ENCODE measurements at regions not wholly inside any gene's neighbourhood (a gene's known extent, or its start where the extent isn't known, plus 50 kb on each side); places are given as distances from the start of the nearest gene placed in this dataset.

GRCh38 chr12:93153321-93153720, 224.2 kb upstream of the EEA1 start:
- no peak for TF ChIP-seq ZNF221 (tag by site-specific recombination; IDR thresholded peaks at IDR 0.05; ENCODE audit: borderline replicate concordance)
- no peak for TF ChIP-seq ZNF274 (IDR thresholded peaks at IDR 0.05; ENCODE audit: low read length)
- no peak for TF ChIP-seq ZNF274 (tag by site-specific recombination; IDR thresholded peaks at IDR 0.05; ENCODE audit: borderline replicate concordance)
- TF ChIP-seq ZSCAN4 (tag by site-specific recombination; IDR thresholded peaks at IDR 0.05) = no peak
- TF ChIP-seq, protein P1, sequence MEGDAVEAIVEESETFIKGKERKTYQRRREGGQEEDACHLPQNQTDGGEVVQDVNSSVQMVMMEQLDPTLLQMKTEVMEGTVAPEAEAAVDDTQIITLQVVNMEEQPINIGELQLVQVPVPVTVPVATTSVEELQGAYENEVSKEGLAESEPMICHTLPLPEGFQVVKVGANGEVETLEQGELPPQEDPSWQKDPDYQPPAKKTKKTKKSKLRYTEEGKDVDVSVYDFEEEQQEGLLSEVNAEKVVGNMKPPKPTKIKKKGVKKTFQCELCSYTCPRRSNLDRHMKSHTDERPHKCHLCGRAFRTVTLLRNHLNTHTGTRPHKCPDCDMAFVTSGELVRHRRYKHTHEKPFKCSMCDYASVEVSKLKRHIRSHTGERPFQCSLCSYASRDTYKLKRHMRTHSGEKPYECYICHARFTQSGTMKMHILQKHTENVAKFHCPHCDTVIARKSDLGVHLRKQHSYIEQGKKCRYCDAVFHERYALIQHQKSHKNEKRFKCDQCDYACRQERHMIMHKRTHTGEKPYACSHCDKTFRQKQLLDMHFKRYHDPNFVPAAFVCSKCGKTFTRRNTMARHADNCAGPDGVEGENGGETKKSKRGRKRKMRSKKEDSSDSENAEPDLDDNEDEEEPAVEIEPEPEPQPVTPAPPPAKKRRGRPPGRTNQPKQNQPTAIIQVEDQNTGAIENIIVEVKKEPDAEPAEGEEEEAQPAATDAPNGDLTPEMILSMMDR (tag by site-specific recombination; IDR thresholded peaks at IDR 0.05) = no peak

All from HEK293 (cell line).